ENCODE measurements at regions not wholly inside any gene's neighbourhood (a gene's known extent, or its start where the extent isn't known, plus 50 kb on each side); places are given as distances from the start of the nearest gene placed in this dataset.

GRCh38 chr6:122524056-122524455 lies 52.4 kb upstream of the SERINC1 start:
- Histone ChIP-seq H4K5ac (ENCODE audit: low read length) (no peak overlapping the region), H3K4me1 (ENCODE audit: control insufficient read depth, low read depth, low read length) (no peaks in the 10 kb centered on the region), H2BK5ac (ENCODE audit: low read length) (no peak overlapping the region), H3K56ac (ENCODE audit: low read length) (no peak overlapping the region), H3K18ac (ENCODE audit: low read length) (no peak overlapping the region), H4K8ac (ENCODE audit: low read depth, low read length) (no peak overlapping the region), H2BK120ac (ENCODE audit: low read depth, low read length) (no peak overlapping the region), H3K4ac (ENCODE audit: low read depth, low read length) (no peak overlapping the region), H3K27me3 (ENCODE audit: insufficient read depth, low read length, poor library complexity) (no peaks in the 10 kb centered on the region), H3K4me2 (ENCODE audit: low read length) (no peak overlapping the region), H3K4me3 (ENCODE audit: low read length) (no peak overlapping the region), H3K23ac (ENCODE audit: low read length) (no peak overlapping the region), H3K79me1 (ENCODE audit: low read length) (no peaks in the 10 kb centered on the region), H3K79me2 (ENCODE audit: control insufficient read depth, insufficient read depth, low read length) (peaks cover 1% of the 10 kb centered on the region), H3K27ac (ENCODE audit: low read depth, low read length) (no peak overlapping the region), H3K9ac (ENCODE audit: low read length) (no peak overlapping the region), H2AK5ac (ENCODE audit: low read length) (no peak overlapping the region), H2BK15ac (replicated peaks; ENCODE audit: low read depth) (no peak overlapping the region), H3K36me3 (ENCODE audit: control insufficient read depth, insufficient read depth, low read length) (no peaks in the 10 kb centered on the region)
- WGBS (ENCODE audit: extremely low coverage, insufficient coverage, low lambda C conversion rate): no CpG with 5 or more reads among the region's 2 CpGs
- no peak for DNase-seq

GRCh38 chr6:122530440-122531046 lies 58.9 kb upstream of the SERINC1 start:
- Histone ChIP-seq H3K18ac (ENCODE audit: low read length) (no peak overlapping the region), H3K36me3 (ENCODE audit: control insufficient read depth, insufficient read depth, low read length) (no peaks in the 10 kb centered on the region), H2BK15ac (replicated peaks; ENCODE audit: low read depth) (no peak overlapping the region), H4K5ac (ENCODE audit: low read length) (no peak overlapping the region), H2BK120ac (ENCODE audit: low read depth, low read length) (no peak overlapping the region), H3K79me2 (ENCODE audit: control insufficient read depth, insufficient read depth, low read length) (peaks cover 2% of the 10 kb centered on the region), H2AK5ac (ENCODE audit: low read length) (no peak overlapping the region), H3K4ac (ENCODE audit: low read depth, low read length) (no peak overlapping the region), H3K4me1 (ENCODE audit: control insufficient read depth, low read depth, low read length) (no peaks in the 10 kb centered on the region), H3K27me3 (ENCODE audit: insufficient read depth, low read length, poor library complexity) (no peaks in the 10 kb centered on the region), H3K9ac (ENCODE audit: low read length) (no peak overlapping the region), H3K4me3 (ENCODE audit: low read length) (no peak overlapping the region), H4K8ac (ENCODE audit: low read depth, low read length) (no peak overlapping the region), H3K56ac (ENCODE audit: low read length) (no peak overlapping the region), H3K79me1 (ENCODE audit: low read length) (no peaks in the 10 kb centered on the region), H2BK5ac (ENCODE audit: low read length) (no peak overlapping the region), H3K27ac (ENCODE audit: low read depth, low read length) (no peak overlapping the region), H3K4me2 (ENCODE audit: low read length) (no peak overlapping the region), H3K23ac (ENCODE audit: low read length) (no peak overlapping the region)
- WGBS (ENCODE audit: extremely low coverage, insufficient coverage, low lambda C conversion rate): no CpG with 5 or more reads among the region's 1 CpG
- DNase-seq: peak; percentile 86

GRCh38 chr6:122548281-122548680 lies 61.9 kb upstream of the PKIB start:
- no peaks in the 10 kb centered on the region for H3K79me1 ChIP-seq (ENCODE audit: low read length)
- H3K27ac ChIP-seq (ENCODE audit: low read depth, low read length): no peak overlapping the region
- no peaks in the 10 kb centered on the region for H3K79me2 ChIP-seq (ENCODE audit: control insufficient read depth, insufficient read depth, low read length)
- no peak for DNase-seq
- no peak overlapping the region for H3K4me2 ChIP-seq (ENCODE audit: low read length)
- H2BK120ac ChIP-seq (ENCODE audit: low read depth, low read length): no peak overlapping the region
- WGBS (ENCODE audit: extremely low coverage, insufficient coverage, low lambda C conversion rate): no CpG with 5 or more reads among the region's 3 CpGs
- H3K4ac ChIP-seq (ENCODE audit: low read depth, low read length): no peak overlapping the region
- H4K5ac ChIP-seq (ENCODE audit: low read length): no peak overlapping the region
- no peak overlapping the region for H2BK15ac ChIP-seq (replicated peaks; ENCODE audit: low read depth)
- H3K23ac ChIP-seq (ENCODE audit: low read length): no peak overlapping the region
- H3K18ac ChIP-seq (ENCODE audit: low read length): no peak overlapping the region
- no peak overlapping the region for H3K4me3 ChIP-seq (ENCODE audit: low read length)
- no peak overlapping the region for H2BK5ac ChIP-seq (ENCODE audit: low read length)
- no peak overlapping the region for H2AK5ac ChIP-seq (ENCODE audit: low read length)
- no peak overlapping the region for H3K9ac ChIP-seq (ENCODE audit: low read length)
- no peaks in the 10 kb centered on the region for H3K27me3 ChIP-seq (ENCODE audit: insufficient read depth, low read length, poor library complexity)
- no peak overlapping the region for H4K8ac ChIP-seq (ENCODE audit: low read depth, low read length)
- H3K56ac ChIP-seq (ENCODE audit: low read length): no peak overlapping the region
- no peaks in the 10 kb centered on the region for H3K36me3 ChIP-seq (ENCODE audit: control insufficient read depth, insufficient read depth, low read length)
- no peaks in the 10 kb centered on the region for H3K4me1 ChIP-seq (ENCODE audit: control insufficient read depth, low read depth, low read length)

GRCh38 chr6:122548820-122549219 lies 61.4 kb upstream of the PKIB start:
- Histone ChIP-seq H3K79me2 (ENCODE audit: control insufficient read depth, insufficient read depth, low read length) (no peaks in the 10 kb centered on the region), H3K23ac (ENCODE audit: low read length) (no peak overlapping the region), H2AK5ac (ENCODE audit: low read length) (no peak overlapping the region), H3K4me2 (ENCODE audit: low read length) (no peak overlapping the region), H2BK15ac (replicated peaks; ENCODE audit: low read depth) (no peak overlapping the region), H3K27me3 (ENCODE audit: insufficient read depth, low read length, poor library complexity) (no peaks in the 10 kb centered on the region), H3K56ac (ENCODE audit: low read length) (no peak overlapping the region), H4K5ac (ENCODE audit: low read length) (no peak overlapping the region), H3K4me1 (ENCODE audit: control insufficient read depth, low read depth, low read length) (no peaks in the 10 kb centered on the region), H4K8ac (ENCODE audit: low read depth, low read length) (no peak overlapping the region), H2BK5ac (ENCODE audit: low read length) (no peak overlapping the region), H3K4me3 (ENCODE audit: low read length) (no peak overlapping the region), H2BK120ac (ENCODE audit: low read depth, low read length) (no peak overlapping the region), H3K4ac (ENCODE audit: low read depth, low read length) (no peak overlapping the region), H3K79me1 (ENCODE audit: low read length) (no peaks in the 10 kb centered on the region), H3K27ac (ENCODE audit: low read depth, low read length) (no peak overlapping the region), H3K36me3 (ENCODE audit: control insufficient read depth, insufficient read depth, low read length) (no peaks in the 10 kb centered on the region), H3K18ac (ENCODE audit: low read length) (no peak overlapping the region), H3K9ac (ENCODE audit: low read length) (no peak overlapping the region)
- no peak for DNase-seq

GRCh38 chr6:122553697-122554096 lies 56.5 kb upstream of the PKIB start:
- Histone ChIP-seq H3K4me1 (ENCODE audit: control insufficient read depth, low read depth, low read length) (no peaks in the 10 kb centered on the region), H2AK5ac (ENCODE audit: low read length) (no peak overlapping the region), H4K5ac (ENCODE audit: low read length) (no peak overlapping the region), H3K4ac (ENCODE audit: low read depth, low read length) (no peak overlapping the region), H3K27ac (ENCODE audit: low read depth, low read length) (no peak overlapping the region), H3K79me1 (ENCODE audit: low read length) (no peaks in the 10 kb centered on the region), H3K4me2 (ENCODE audit: low read length) (no peak overlapping the region), H3K4me3 (ENCODE audit: low read length) (no peak overlapping the region), H3K27me3 (ENCODE audit: insufficient read depth, low read length, poor library complexity) (no peaks in the 10 kb centered on the region), H3K79me2 (ENCODE audit: control insufficient read depth, insufficient read depth, low read length) (no peaks in the 10 kb centered on the region), H3K9ac (ENCODE audit: low read length) (no peak overlapping the region), H2BK120ac (ENCODE audit: low read depth, low read length) (no peak overlapping the region), H3K36me3 (ENCODE audit: control insufficient read depth, insufficient read depth, low read length) (no peaks in the 10 kb centered on the region), H3K56ac (ENCODE audit: low read length) (no peak overlapping the region), H4K8ac (ENCODE audit: low read depth, low read length) (no peak overlapping the region), H3K23ac (ENCODE audit: low read length) (no peak overlapping the region), H2BK15ac (replicated peaks; ENCODE audit: low read depth) (no peak overlapping the region), H2BK5ac (ENCODE audit: low read length) (no peak overlapping the region), H3K18ac (ENCODE audit: low read length) (no peak overlapping the region)
- DNase-seq: no peak
- WGBS (ENCODE audit: extremely low coverage, insufficient coverage, low lambda C conversion rate): no CpG with 5 or more reads among the region's 3 CpGs

GRCh38 chr6:122555561-122555960 lies 54.6 kb upstream of the PKIB start:
- Histone ChIP-seq H3K36me3 (ENCODE audit: control insufficient read depth, insufficient read depth, low read length) (no peaks in the 10 kb centered on the region), H3K27ac (ENCODE audit: low read depth, low read length) (no peak overlapping the region), H3K4me3 (ENCODE audit: low read length) (no peak overlapping the region), H3K4ac (ENCODE audit: low read depth, low read length) (no peak overlapping the region), H3K79me1 (ENCODE audit: low read length) (no peaks in the 10 kb centered on the region), H3K4me2 (ENCODE audit: low read length) (no peak overlapping the region), H3K56ac (ENCODE audit: low read length) (no peak overlapping the region), H2AK5ac (ENCODE audit: low read length) (no peak overlapping the region), H3K79me2 (ENCODE audit: control insufficient read depth, insufficient read depth, low read length) (no peaks in the 10 kb centered on the region), H3K9ac (ENCODE audit: low read length) (no peak overlapping the region), H4K5ac (ENCODE audit: low read length) (no peak overlapping the region), H2BK5ac (ENCODE audit: low read length) (no peak overlapping the region), H3K18ac (ENCODE audit: low read length) (no peak overlapping the region), H2BK120ac (ENCODE audit: low read depth, low read length) (no peak overlapping the region), H3K27me3 (ENCODE audit: insufficient read depth, low read length, poor library complexity) (no peaks in the 10 kb centered on the region), H4K8ac (ENCODE audit: low read depth, low read length) (no peak overlapping the region), H3K23ac (ENCODE audit: low read length) (no peak overlapping the region), H3K4me1 (ENCODE audit: control insufficient read depth, low read depth, low read length) (no peaks in the 10 kb centered on the region), H2BK15ac (replicated peaks; ENCODE audit: low read depth) (no peak overlapping the region)
- no peak for DNase-seq
